H1 (cell line): ENCODE measurements at regions not wholly inside any gene's neighbourhood (a gene's known extent, or its start where the extent isn't known, plus 50 kb on each side); places are given as distances from the start of the nearest gene placed in this dataset.

Source experiments
- CTCF ChIA-PET: fragments of 300-600 bp; sonication (Branson Sonifier 250); formaldehyde crosslinking; loops from one replicate; lab custom pipeline; 2021; ENCODE audit not compliant: partially characterized antibody; lab: Charles Lee
- POLR2A ChIA-PET: fragments of 300-600 bp; sonication (Branson Sonifier 250); formaldehyde crosslinking; loops from one replicate; lab custom pipeline; 2021; ENCODE audit warnings: inconsistent platforms; ENCODE audit not compliant: partially characterized antibody; lab: Charles Lee
- DNase-seq, 2 experiments: peaks; one replicate each; pipeline versions ENCODE4 v3.0.0 to v3.0.0-alpha.2; 2010 to 2022; ENCODE audit warnings: low spot score in 2 of 2, low read depth in 1 of 2, mixed read lengths in 1 of 2
- FAIRE-seq: peaks from 2 replicates; lab custom pipeline; 2011; peaks lifted over from hg19 to GRCh38; lab: Jason Lieb, UNC
- H2AFZ ChIP-seq: 2 replicates; pipeline ENCODE4 v1.8.1; 2012; ENCODE audit warnings: low read length, inconsistent platforms
- H2AK5ac ChIP-seq: 2 replicates; pipeline ENCODE4 v1.6.1; 2013; ENCODE audit warnings: low read depth, low read length
- H2BK120ac ChIP-seq: replicated peaks from 2 replicates; pipeline ENCODE3; 2013; ENCODE audit warnings: low read depth, low read length, inconsistent platforms
- H2BK12ac ChIP-seq: 2 replicates; pipeline ENCODE4 v1.6.1; 2013; ENCODE audit warnings: low read depth, low read length
- H2BK15ac ChIP-seq: 2 replicates; pipeline ENCODE4 v1.6.1; 2013; ENCODE audit warnings: low read length
- H2BK20ac ChIP-seq: 2 replicates; pipeline ENCODE4 v1.6.1; 2013; ENCODE audit warnings: low read length
- H2BK5ac ChIP-seq: 2 replicates; pipeline ENCODE4 v1.6.1; 2013; ENCODE audit warnings: low read depth, low read length
- H3K14ac ChIP-seq: 2 replicates; pipeline ENCODE4 v1.6.1; 2013; ENCODE audit warnings: inconsistent platforms; ENCODE audit not compliant: insufficient read length
- H3K18ac ChIP-seq: 2 replicates; pipeline ENCODE4 v1.6.1; 2013; ENCODE audit warnings: low read length; ENCODE audit errors: extremely low read depth
- H3K23ac ChIP-seq: 2 replicates; pipeline ENCODE4 v1.6.1; 2013; ENCODE audit warnings: inconsistent platforms; ENCODE audit not compliant: insufficient read length
- H3K23me2 ChIP-seq: 2 replicates; pipeline ENCODE4 v1.6.1; 2013; ENCODE audit warnings: low read depth, low read length
- H3K27ac ChIP-seq: 2 replicates; pipeline ENCODE4 v1.6.1; 2011; ENCODE audit warnings: low read depth, low read length, inconsistent platforms
- H3K27me3 ChIP-seq, 4 experiments: replicated peaks in 1 of 4; 1 replicate in 1 of 4; 2 replicates in 3 of 4; pipeline versions ENCODE4 v1.6.1 to v1.8.1; 2011 to 2013; ENCODE audit warnings: low read length in 3 of 4, mild to moderate bottlenecking in 3 of 4, inconsistent platforms in 2 of 4, mixed read lengths in 2 of 4, moderate library complexity in 1 of 4; ENCODE audit not compliant: control insufficient read depth in 3 of 4, insufficient read depth in 3 of 4; ENCODE audit errors: extremely low read depth in 1 of 4
- H3K36me3 ChIP-seq, 4 experiments: 2 replicates each; pipeline versions ENCODE4 v1.6.1 to v1.8.1; 2011 to 2013; ENCODE audit warnings: mild to moderate bottlenecking in 4 of 4, low read length in 3 of 4, moderate library complexity in 2 of 4, control low read depth in 1 of 4, inconsistent platforms in 1 of 4; ENCODE audit not compliant: insufficient read depth in 4 of 4, control insufficient read depth in 2 of 4
- H3K4ac ChIP-seq: replicated peaks from 2 replicates; pipeline ENCODE3; 2013; ENCODE audit warnings: low read length, low read depth, mixed read lengths, inconsistent platforms; ENCODE audit not compliant: insufficient read length
- H3K4me1 ChIP-seq, 4 experiments: replicated peaks in 1 of 4; 1 replicate in 1 of 4; 2 replicates in 3 of 4; pipeline versions ENCODE4 v1.6.1 to v1.8.1; 2011 to 2013; ENCODE audit warnings: low read length in 3 of 4, inconsistent platforms in 2 of 4, mixed read lengths in 1 of 4; ENCODE audit not compliant: insufficient read depth in 4 of 4, control insufficient read depth in 3 of 4
- H3K4me2 ChIP-seq, 2 experiments: 2 replicates each; pipeline versions ENCODE4 v1.6.1 to v1.8.1; 2011 to 2013; ENCODE audit warnings: low read depth in 2 of 2, low read length in 2 of 2, control low read depth in 1 of 2, inconsistent platforms in 1 of 2, mild to moderate bottlenecking in 1 of 2; ENCODE audit not compliant: insufficient read depth in 1 of 2
- H3K4me3 ChIP-seq, 4 experiments: fragments of 200-600, 300-600 bp in 1 of 4; sonication (generic), shearing (Covaris generic), sonication (Bioruptor Twin) in 1 of 4; 2 replicates each; pipeline versions ENCODE4 v1.5.1 to v1.8.1; 2011 to 2016; ENCODE audit warnings: low read length in 4 of 4, low read depth in 3 of 4, control low read depth in 2 of 4, inconsistent platforms in 2 of 4, mild to moderate bottlenecking in 2 of 4, mixed read lengths in 1 of 4, moderate library complexity in 1 of 4; ENCODE audit not compliant: insufficient read depth in 2 of 4; ENCODE audit errors: extremely low read depth in 1 of 4
- H3K56ac ChIP-seq: replicated peaks from 2 replicates; pipeline ENCODE3; 2013; ENCODE audit warnings: low read depth, mild to moderate bottlenecking, mixed read lengths, low read length, inconsistent platforms; ENCODE audit not compliant: insufficient read length
- H3K79me1 ChIP-seq: 2 replicates; pipeline ENCODE4 v1.6.1; 2013; ENCODE audit warnings: low read depth, low read length, control low read depth
- H3K79me2 ChIP-seq, 2 experiments: 2 replicates each; pipeline versions ENCODE4 v1.6.1 to v1.8.1; 2012 to 2013; ENCODE audit warnings: low read length in 2 of 2, mild to moderate bottlenecking in 2 of 2, inconsistent platforms in 1 of 2; ENCODE audit not compliant: insufficient read depth in 2 of 2, control insufficient read depth in 1 of 2
- H3K9ac ChIP-seq, 4 experiments: replicated peaks in 1 of 4; 1 replicate in 1 of 4; 2 replicates in 3 of 4; pipeline versions ENCODE4 v1.6.1 to v1.8.1; 2011 to 2013; ENCODE audit warnings: low read depth in 3 of 4, low read length in 3 of 4, control low read depth in 2 of 4, mild to moderate bottlenecking in 2 of 4, moderate library complexity in 2 of 4, inconsistent platforms in 1 of 4; ENCODE audit errors: extremely low read depth in 1 of 4
- H3K9me3 ChIP-seq, 2 experiments: 2 replicates each; pipeline versions ENCODE4 v1.6.1 to v1.8.1; 2012 to 2013; ENCODE audit warnings: mild to moderate bottlenecking in 2 of 2, moderate library complexity in 2 of 2, control low read depth in 1 of 2, inconsistent platforms in 1 of 2, low read depth in 1 of 2, low read length in 1 of 2, mixed read lengths in 1 of 2; ENCODE audit not compliant: insufficient read depth in 2 of 2
- H4K20me1 ChIP-seq, 2 experiments: replicated peaks in 1 of 2; 2 replicates each; pipeline versions ENCODE3 to v1.8.1; 2011 to 2013; ENCODE audit warnings: inconsistent platforms in 2 of 2, low read length in 2 of 2, mild to moderate bottlenecking in 1 of 2; ENCODE audit not compliant: insufficient read depth in 2 of 2, control insufficient read depth in 1 of 2
- H4K5ac ChIP-seq: 2 replicates; pipeline ENCODE4 v1.6.1; 2013; ENCODE audit warnings: low read length, low read depth, mixed read lengths, inconsistent platforms; ENCODE audit not compliant: insufficient read length
- H4K8ac ChIP-seq: 2 replicates; pipeline ENCODE4 v1.8.0; 2013; ENCODE audit warnings: mild to moderate bottlenecking, moderate library complexity, low read length, inconsistent platforms; ENCODE audit not compliant: insufficient read depth; ENCODE audit errors: extremely low read depth
- H4K91ac ChIP-seq: replicated peaks from 2 replicates; pipeline ENCODE3; 2013; ENCODE audit warnings: low read length, mixed read lengths, inconsistent platforms; ENCODE audit not compliant: insufficient read length
- BACH1 ChIP-seq: IDR thresholded peaks from 2 replicates; pipeline ENCODE4 v1.6.1; 2012; ENCODE audit warnings: low read length, improper control_type of control experiment
- CHD2 ChIP-seq: IDR thresholded peaks from 2 replicates; pipeline ENCODE4 v1.6.1; 2012; ENCODE audit warnings: low read length, improper control_type of control experiment
- CREB1 ChIP-seq: IDR thresholded peaks from 2 replicates; pipeline ENCODE4 v1.6.1; 2012; ENCODE audit warnings: inconsistent platforms
- CTCF ChIP-seq, 3 experiments: IDR thresholded peaks; 1 replicate in 2 of 3; 2 replicates in 1 of 3; pipeline versions ENCODE4 v1.5.1 to v1.6.1; 2011; ENCODE audit warnings: low read length in 3 of 3, mild to moderate bottlenecking in 3 of 3, inconsistent platforms in 2 of 3, low read depth in 1 of 3, moderate library complexity in 1 of 3; ENCODE audit not compliant: insufficient read depth in 1 of 3; ENCODE audit errors: control extremely low read depth in 1 of 3
- KDM1A ChIP-seq: fragments of 200-600, 300-600 bp; sonication (generic); IDR thresholded peaks from 2 replicates; pipeline ENCODE4 v1.7.1; 2016; ENCODE audit warnings: mild to moderate bottlenecking, low read length, borderline replicate concordance
- KDM4A ChIP-seq: IDR thresholded peaks from one replicate; pipeline ENCODE4 v1.7.1; 2012; ENCODE audit warnings: low read depth, mild to moderate bottlenecking, moderate library complexity, low read length, inconsistent platforms; ENCODE audit not compliant: severe bottlenecking
- SAP30 ChIP-seq: fragments of 300-600 bp; sonication (generic); IDR thresholded peaks from 2 replicates; pipeline ENCODE4 v1.7.1; 2012; ENCODE audit warnings: low read length, moderate library complexity, mild to moderate bottlenecking, inconsistent platforms; ENCODE audit not compliant: insufficient read depth, insufficient replicate concordance
- SIX5 ChIP-seq: IDR thresholded peaks from 2 replicates; pipeline ENCODE4 v1.6.1; 2011; ENCODE audit warnings: mild to moderate bottlenecking, low read depth, low read length
- SP1 ChIP-seq: IDR thresholded peaks from 2 replicates; pipeline ENCODE4 v1.6.1; 2011; ENCODE audit warnings: low read depth, low read length
- TBP ChIP-seq: IDR thresholded peaks from 2 replicates; pipeline ENCODE4 v1.6.1; 2011; ENCODE audit warnings: low read depth, low read length, improper control_type of control experiment
- ZNF274 ChIP-seq: IDR thresholded peaks from 2 replicates; pipeline ENCODE4 v1.7.0; 2012; ENCODE audit warnings: low read length, borderline replicate concordance; ENCODE audit errors: extremely low read depth
- WGBS, 2 experiments: shearing (Covaris generic) in 1 of 2; methylation state at CpG; one replicate each; pipeline versions ENCODE4 v1.1.6 to v1.1.7; 2013 to 2015; ENCODE audit warnings: low lambda C conversion rate in 2 of 2, mixed read lengths in 2 of 2, inconsistent platforms in 1 of 2, low coverage in 1 of 2, missing lambda C conversion rate in 1 of 2; ENCODE audit not compliant: insufficient replicate concordance in 2 of 2, insufficient coverage in 1 of 2, insufficient read length in 1 of 2; ENCODE audit errors: extremely low coverage in 1 of 2, missing lambda C conversion rate in 1 of 2; 5-methylcytosine and 5-hydroxymethylcytosine counted together

DNA sequence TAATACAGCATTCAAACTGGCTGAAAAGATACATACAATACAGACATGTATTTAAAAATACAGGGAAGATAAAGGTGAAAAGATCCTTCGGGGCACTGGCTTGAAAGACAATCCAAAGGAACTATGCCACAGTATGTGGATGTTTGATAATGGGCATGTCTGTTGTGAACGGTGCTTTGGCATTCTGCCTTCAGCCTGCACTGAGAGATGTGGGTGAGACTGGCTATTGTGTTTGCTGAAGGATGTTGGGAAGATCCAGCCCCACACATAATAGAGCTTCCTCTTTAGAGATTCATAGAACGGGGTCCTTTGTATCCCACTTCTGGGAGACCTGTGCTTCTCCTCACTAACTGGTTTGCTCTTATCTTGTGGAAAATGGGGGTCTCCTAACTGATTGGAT, 65.1 kb upstream of the CXCR4 start:
- H3K9me3 ChIP-seq, result no peaks in the 10 kb centered on the region
- H3K14ac ChIP-seq, result no peak overlapping the region
- H2BK20ac ChIP-seq, result no peak overlapping the region
- no peaks in the 10 kb centered on the region for H3K79me1 ChIP-seq
- H4K8ac ChIP-seq, result no peak overlapping the region
- H3K56ac ChIP-seq, result no peak overlapping the region
- no peaks in the 10 kb centered on the region for H4K20me1 ChIP-seq
- H2BK120ac ChIP-seq, result no peak overlapping the region
- H3K27ac ChIP-seq, result no peak overlapping the region
- no peak overlapping the region for H2BK15ac ChIP-seq
- no peak overlapping the region for H2AK5ac ChIP-seq
- no peak overlapping the region for H4K91ac ChIP-seq
- H3K36me3 ChIP-seq, result no peaks in the 10 kb centered on the region
- no peak overlapping the region for H3K23ac ChIP-seq
- no peak overlapping the region for H3K4me2 ChIP-seq
- H2BK12ac ChIP-seq, result no peak overlapping the region
- H3K4me3 ChIP-seq, result no peak overlapping the region
- H2AFZ ChIP-seq, result no peak overlapping the region
- ChIA-PET CTCF (no interaction called here), POLR2A (no interaction called here)
- H3K23me2 ChIP-seq, result peaks cover 2% of the 10 kb centered on the region; the same call in 1 of the 2 replicates
- no peaks in the 10 kb centered on the region for H3K79me2 ChIP-seq
- no peak overlapping the region for H3K18ac ChIP-seq
- no peak overlapping the region for H3K9ac ChIP-seq
- no peak overlapping the region for H4K5ac ChIP-seq
- TF ChIP-seq CTCF (IDR thresholded peaks at IDR 0.05; ENCODE audit: control extremely low read depth in 1 of 3, insufficient read depth in 1 of 3, low read depth in 1 of 3, low read length in 3 of 3) (no peak), SAP30 (no peak), CHD2 (no peak), ZNF274 (no peak), SP1 (no peak), KDM1A (no peak), TBP (no peak), KDM4A (no peak), SIX5 (no peak), CREB1 (no peak), BACH1 (no peak)
- DNase-seq (no peak), FAIRE-seq (no peak)
- H3K4ac ChIP-seq, result no peak overlapping the region
- H2BK5ac ChIP-seq, result no peak overlapping the region
- no peaks in the 10 kb centered on the region for H3K27me3 ChIP-seq
- 0 out of 7 replicates have a peak, but pooled peaks cover 0 to 1% (median 0%) of the 10 kb centered on the region in 4 experiments for H3K4me1 ChIP-seq
- WGBS, 2 experiments, result 86% methylated on average over 3 of the region's 3 CpGs; no CpG with 5 or more reads in 1 of the 2 experiments
